T-helper 1 cell (primary cell): ENCODE measurements at regions not wholly inside any gene's neighbourhood (a gene's known extent, or its start where the extent isn't known, plus 50 kb on each side); places are given as distances from the start of the nearest gene placed in this dataset.
"Not testable (repeated sequence)": the region's sequence is repeated elsewhere in the genome, so short reads cannot be mapped to it uniquely, and the experiment has no call there.

Experiments
- DNase-seq, 5 donors: peaks; one replicate each; pipeline ENCODE4 v3.0.0-alpha.2; 2012 to 2020

GRCh38 chr14:94827711-94828447, 58.0 kb upstream of the GSC start:
- no peak for DNase-seq

DNA sequence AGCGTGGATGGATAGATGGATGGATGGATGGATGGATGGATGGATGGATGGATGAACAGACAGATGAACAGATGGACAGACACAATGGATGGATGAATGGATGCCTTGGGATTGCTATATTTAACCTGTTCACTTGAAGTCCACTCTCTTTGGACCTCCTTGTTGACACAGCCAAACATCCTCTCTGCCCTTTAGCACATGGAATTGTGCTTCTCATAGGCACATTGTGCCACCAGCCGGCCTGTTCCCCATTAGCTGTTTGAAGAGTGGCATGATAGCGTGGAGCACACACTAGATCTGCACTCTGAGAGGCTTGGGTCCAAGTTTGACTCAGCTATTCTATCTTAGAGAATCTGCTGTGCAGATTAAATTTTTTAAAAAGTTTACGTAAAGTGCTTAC, 56.9 kb upstream of the GSC start:
- DNase-seq = no peak

DNA sequence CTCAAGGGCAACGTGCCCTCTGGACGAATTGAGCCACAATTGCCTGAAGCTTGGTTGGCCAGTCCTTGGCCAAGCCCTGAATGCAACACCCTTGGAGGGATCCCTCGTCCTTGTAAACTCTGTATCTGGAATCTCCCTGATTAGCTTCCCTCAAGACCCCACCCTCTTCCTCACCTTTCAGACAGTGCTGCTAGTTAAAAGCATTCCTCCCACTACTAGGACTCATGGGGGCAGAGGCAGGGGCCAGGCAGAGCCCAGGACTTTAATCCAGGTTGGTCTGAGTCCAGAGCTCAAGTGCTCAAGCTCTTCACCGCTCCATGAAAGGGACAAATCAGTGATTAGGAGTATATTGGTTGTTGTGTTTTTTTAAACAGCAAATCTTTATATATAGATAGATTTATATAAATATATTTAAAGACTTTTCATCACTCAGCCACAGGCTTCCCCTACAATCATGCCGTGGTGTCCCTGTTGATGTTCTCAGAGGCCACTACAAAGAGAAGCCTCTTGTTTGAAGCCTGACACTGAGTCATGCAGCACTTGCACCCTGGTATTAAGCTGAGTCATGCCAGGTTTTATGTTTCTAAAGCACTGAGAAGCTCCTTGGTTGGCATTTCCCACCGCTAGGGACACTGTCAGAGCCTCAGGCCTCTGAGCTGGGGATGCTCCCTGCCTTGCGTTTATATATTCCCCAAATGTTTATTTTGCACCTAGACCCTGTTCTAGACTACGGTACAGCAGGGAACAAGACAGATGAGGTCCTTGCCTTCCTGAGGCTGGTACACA, 53.8 kb upstream of the GSC start:
- DNase-seq = no peak

- no peak for DNase-seq
Measured at GRCh38 chr14:94821705-94822104, 51.8 kb upstream of the GSC start.

DNA sequence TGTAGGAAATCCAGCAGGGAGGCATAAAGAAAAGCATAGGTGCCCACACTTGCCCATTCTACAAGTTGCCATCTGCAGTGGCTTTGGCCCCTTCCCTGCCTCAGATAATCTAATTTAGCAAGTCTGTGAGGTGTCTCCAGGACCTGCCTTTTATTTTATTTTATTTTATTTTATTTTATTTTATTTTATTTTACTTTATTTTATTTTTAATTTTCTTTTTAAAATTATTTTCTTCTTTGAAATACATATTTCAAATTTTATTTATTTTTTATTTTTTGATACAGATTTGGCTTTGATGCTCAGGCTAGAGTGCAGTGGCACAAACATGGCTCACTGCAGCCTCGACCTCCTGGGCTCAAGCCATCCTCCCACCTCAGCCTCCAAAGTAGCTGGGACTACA, 51.0 kb upstream of the GSC start:
- not testable (repeated sequence) for DNase-seq
